Endothelial cell (in vitro differentiated cells): ENCODE measurements at regions not wholly inside any gene's neighbourhood (a gene's known extent, or its start where the extent isn't known, plus 50 kb on each side); places are given as distances from the start of the nearest gene placed in this dataset.

ENCODE experiments used
- DNase-seq: peaks from one replicate; pipeline ENCODE4 v3.0.0; 2021; ENCODE audit warnings: low spot score
- H3K27ac Mint-ChIP-seq: one replicate; pipeline ENCODE4 v1.8.0; 2021; ENCODE audit warnings: mixed read lengths, inconsistent platforms; ENCODE audit not compliant: unreplicated experiment
- H3K27me3 Mint-ChIP-seq: one replicate; pipeline ENCODE4 v1.8.0; 2021; ENCODE audit warnings: mild to moderate bottlenecking, moderate library complexity, mixed read lengths, inconsistent platforms; ENCODE audit not compliant: unreplicated experiment
- H3K36me3 Mint-ChIP-seq: one replicate; pipeline ENCODE4 v1.8.0; 2021; ENCODE audit warnings: mild to moderate bottlenecking, low read depth, mixed read lengths, inconsistent platforms; ENCODE audit not compliant: unreplicated experiment
- H3K4me1 Mint-ChIP-seq: one replicate; pipeline ENCODE4 v1.8.0; 2021; ENCODE audit warnings: mild to moderate bottlenecking, mixed read lengths, inconsistent platforms; ENCODE audit not compliant: unreplicated experiment
- H3K4me3 Mint-ChIP-seq: one replicate; pipeline ENCODE4 v1.8.0; 2021; ENCODE audit warnings: mild to moderate bottlenecking, mixed read lengths, inconsistent platforms; ENCODE audit not compliant: unreplicated experiment
- H3K9me3 Mint-ChIP-seq: one replicate; pipeline ENCODE4 v1.8.0; 2021; ENCODE audit warnings: mixed read lengths, inconsistent platforms; ENCODE audit not compliant: unreplicated experiment
- TF ChIP-seq, protein P1 (sequence below): fragments of 200-600 bp; sonication (generic); IDR thresholded peaks from one replicate; pipeline ENCODE4 v1.5.0; 2021; ENCODE audit warnings: antibody characterized with exemption; ENCODE audit not compliant: unreplicated experiment

DNA sequence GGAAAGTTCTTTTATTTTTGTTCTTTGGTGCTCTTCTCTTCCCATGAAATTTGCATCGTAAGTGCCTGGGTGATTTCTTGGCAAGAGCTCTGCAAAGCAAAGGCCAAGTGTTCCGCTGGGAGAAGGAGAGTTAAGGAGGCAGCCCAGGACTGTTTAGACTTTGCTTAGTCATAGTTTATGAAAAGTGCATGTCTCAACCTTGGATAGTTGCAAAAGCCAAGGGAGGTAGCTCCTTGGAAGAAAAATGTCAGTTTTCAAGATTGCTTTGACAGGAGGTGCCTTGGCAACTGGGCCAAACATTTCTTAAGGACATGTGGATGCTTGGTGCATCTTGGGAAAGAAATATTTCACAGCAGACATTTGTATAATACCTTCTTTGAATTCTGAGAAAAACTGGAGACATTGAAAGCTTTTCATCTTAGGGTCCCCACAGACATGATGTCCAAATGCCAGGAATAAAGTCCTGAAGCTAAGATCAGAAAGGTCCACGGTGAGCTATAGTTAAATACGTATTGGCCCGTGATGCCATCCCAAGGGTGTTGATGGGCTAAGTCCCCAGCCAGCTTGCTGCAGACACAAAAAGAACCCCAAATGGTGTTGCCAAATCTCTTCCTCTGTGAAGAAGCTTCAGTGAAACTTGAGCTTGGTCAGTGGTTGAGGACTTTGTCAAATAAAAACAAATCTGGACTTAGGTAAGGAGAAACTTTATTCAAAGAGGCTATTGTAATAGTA is 96.3 kb upstream of the THUMPD2 start:
- H3K27ac Mint-ChIP-seq = no peak overlapping the region
- no peak for DNase-seq

DNA sequence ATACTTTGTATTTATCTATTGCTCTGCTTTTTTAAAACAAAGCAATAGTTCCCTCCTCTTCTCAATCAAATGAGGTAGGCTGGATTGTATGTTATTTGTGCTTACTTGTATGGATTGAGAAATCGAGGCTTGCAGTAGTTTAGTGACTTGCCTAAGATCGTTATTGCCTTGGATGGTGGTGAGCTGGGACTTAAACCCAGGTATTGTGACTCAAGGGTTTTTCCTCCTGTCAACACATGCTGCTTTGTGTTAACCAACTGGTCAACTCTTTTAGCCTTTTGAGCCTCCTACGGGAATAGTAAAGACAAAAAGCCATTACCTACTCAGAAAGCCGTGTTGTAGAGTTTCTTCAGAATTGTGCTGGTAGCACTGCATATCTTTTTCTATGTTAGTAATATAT is 95.2 kb upstream of the THUMPD2 start:
- TF ChIP-seq, protein P1, sequence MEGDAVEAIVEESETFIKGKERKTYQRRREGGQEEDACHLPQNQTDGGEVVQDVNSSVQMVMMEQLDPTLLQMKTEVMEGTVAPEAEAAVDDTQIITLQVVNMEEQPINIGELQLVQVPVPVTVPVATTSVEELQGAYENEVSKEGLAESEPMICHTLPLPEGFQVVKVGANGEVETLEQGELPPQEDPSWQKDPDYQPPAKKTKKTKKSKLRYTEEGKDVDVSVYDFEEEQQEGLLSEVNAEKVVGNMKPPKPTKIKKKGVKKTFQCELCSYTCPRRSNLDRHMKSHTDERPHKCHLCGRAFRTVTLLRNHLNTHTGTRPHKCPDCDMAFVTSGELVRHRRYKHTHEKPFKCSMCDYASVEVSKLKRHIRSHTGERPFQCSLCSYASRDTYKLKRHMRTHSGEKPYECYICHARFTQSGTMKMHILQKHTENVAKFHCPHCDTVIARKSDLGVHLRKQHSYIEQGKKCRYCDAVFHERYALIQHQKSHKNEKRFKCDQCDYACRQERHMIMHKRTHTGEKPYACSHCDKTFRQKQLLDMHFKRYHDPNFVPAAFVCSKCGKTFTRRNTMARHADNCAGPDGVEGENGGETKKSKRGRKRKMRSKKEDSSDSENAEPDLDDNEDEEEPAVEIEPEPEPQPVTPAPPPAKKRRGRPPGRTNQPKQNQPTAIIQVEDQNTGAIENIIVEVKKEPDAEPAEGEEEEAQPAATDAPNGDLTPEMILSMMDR = no peak
- Mint-ChIP-seq H3K27me3 (peaks cover 1% of the 10 kb centered on the region), H3K4me3 (no peak overlapping the region), H3K36me3 (no peaks in the 10 kb centered on the region), H3K27ac (no peak overlapping the region), H3K4me1 (peaks cover 15% of the 10 kb centered on the region), H3K9me3 (no peaks in the 10 kb centered on the region)
- no peak for DNase-seq

More for the DNA sequence above, 96.3 kb upstream of the THUMPD2 start:
- TF ChIP-seq, protein P1 = no peak
- H3K27me3 Mint-ChIP-seq = no peaks in the 10 kb centered on the region
- peaks cover 5% of the 10 kb centered on the region for H3K4me1 Mint-ChIP-seq
- no peaks in the 10 kb centered on the region for H3K9me3 Mint-ChIP-seq
- H3K4me3 Mint-ChIP-seq = no peak overlapping the region
- no peaks in the 10 kb centered on the region for H3K36me3 Mint-ChIP-seq

DNA sequence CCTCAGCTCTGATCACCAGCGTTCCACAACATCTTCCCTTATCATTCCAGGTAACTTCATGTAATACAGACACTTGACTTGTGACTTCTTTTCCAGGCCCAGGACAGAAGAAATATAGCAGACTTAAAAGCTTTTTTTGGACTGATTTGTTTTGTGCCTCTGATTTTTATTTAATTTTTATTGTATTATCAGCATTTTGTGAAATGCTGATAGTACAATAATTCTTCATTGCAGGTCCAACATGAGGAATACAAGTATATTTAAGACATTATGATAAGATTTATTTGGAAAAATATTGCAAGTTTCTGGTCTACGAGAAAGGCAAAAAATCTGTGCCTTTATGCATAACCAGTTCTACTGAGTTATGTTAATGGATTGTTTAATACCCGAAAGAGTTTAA is 94.5 kb upstream of the THUMPD2 start:
- Mint-ChIP-seq H3K36me3 (no peaks in the 10 kb centered on the region), H3K27ac (no peak overlapping the region), H3K4me1 (peaks cover 20% of the 10 kb centered on the region), H3K4me3 (no peak overlapping the region), H3K27me3 (peaks cover 1% of the 10 kb centered on the region), H3K9me3 (no peaks in the 10 kb centered on the region)
- DNase-seq = no peak
- TF ChIP-seq, protein P1 = no peak

- no peak for DNase-seq
- Mint-ChIP-seq H3K36me3 (no peaks in the 10 kb centered on the region), H3K27me3 (peaks cover 1% of the 10 kb centered on the region), H3K4me3 (no peak overlapping the region), H3K9me3 (no peaks in the 10 kb centered on the region), H3K27ac (no peak overlapping the region), H3K4me1 (peaks cover 24% of the 10 kb centered on the region)
- TF ChIP-seq, protein P1 = no peak
These were observed 93.7 kb upstream of the THUMPD2 start for GRCh38 chr2:39872748-39873147.

- Mint-ChIP-seq H3K4me3 (no peak overlapping the region), H3K4me1 (peaks cover 24% of the 10 kb centered on the region), H3K36me3 (no peaks in the 10 kb centered on the region), H3K9me3 (no peaks in the 10 kb centered on the region), H3K27ac (no peak overlapping the region), H3K27me3 (peaks cover 1% of the 10 kb centered on the region)
- DNase-seq = no peak
- TF ChIP-seq, protein P1 = no peak
These were observed 92.3 kb upstream of the THUMPD2 start for GRCh38 chr2:39871291-39871761.
